Stomach (tissue), 4 donors: ENCODE measurements at regions not wholly inside any gene's neighbourhood (a gene's known extent, or its start where the extent isn't known, plus 50 kb on each side); places are given as distances from the start of the nearest gene placed in this dataset.

Source experiments
- CTCF ChIP-seq, 7 experiments: fragments of 450-650 bp in 4 of 7; fragments of 200-600 bp in 3 of 7; sonication (generic) in 3 of 7; IDR thresholded peaks; one replicate each; pipeline ENCODE4 v1.5.1; 2016 to 2019; ENCODE audit warnings: antibody characterized with exemption in 7 of 7, control low read depth in 2 of 7, mild to moderate bottlenecking in 1 of 7
- POLR2A ChIP-seq, 4 donors: fragments of 450-650 bp; IDR thresholded peaks; one replicate each; pipeline ENCODE4 v1.6.1; 2016; ENCODE audit warnings: antibody characterized with exemption in 4 of 4, control low read depth in 2 of 4, mild to moderate bottlenecking in 1 of 4, moderate library complexity in 1 of 4

- TF ChIP-seq CTCF (IDR thresholded peaks at IDR 0.05) = no peak
- no peak for TF ChIP-seq POLR2A (IDR thresholded peaks at IDR 0.05)
Observed at GRCh38 chr9:121560921-121561320, 61.3 kb upstream of the GGTA1 start.
